Suprapubic skin (tissue), 4 donors: ENCODE measurements at regions not wholly inside any gene's neighbourhood (a gene's known extent, or its start where the extent isn't known, plus 50 kb on each side); places are given as distances from the start of the nearest gene placed in this dataset.

ENCODE experiments used
- DNase-seq, 2 donors: peaks; one replicate each; pipeline ENCODE4 v3.0.0-alpha.2; 2019; ENCODE audit warnings: low spot score in 2 of 2
- H3K27ac ChIP-seq: fragments of 200-600 bp; sonication (generic); one replicate; pipeline ENCODE4 v1.5.1; 2019
- H3K27me3 ChIP-seq: fragments of 200-600 bp; sonication (generic); one replicate; pipeline ENCODE4 v1.5.1; 2019
- H3K36me3 ChIP-seq: fragments of 200-600 bp; sonication (generic); one replicate; pipeline ENCODE4 v1.5.1; 2019
- H3K4me1 ChIP-seq: fragments of 200-600 bp; sonication (generic); one replicate; pipeline ENCODE4 v1.5.1; 2019
- H3K4me3 ChIP-seq: fragments of 200-600 bp; sonication (generic); one replicate; pipeline ENCODE4 v1.5.1; 2019; ENCODE audit warnings: mild to moderate bottlenecking
- H3K9me3 ChIP-seq: fragments of 200-600 bp; sonication (generic); one replicate; pipeline ENCODE4 v1.5.1; 2019
- CTCF ChIP-seq, 2 donors: fragments of 200-600 bp in 1 of 2; fragments of 450-650 bp in 1 of 2; sonication (generic) in 1 of 2; IDR thresholded peaks; one replicate each; pipeline ENCODE4 v1.5.1; 2016 to 2019; ENCODE audit warnings: antibody characterized with exemption in 2 of 2, mild to moderate bottlenecking in 1 of 2, moderate library complexity in 1 of 2
- EP300 ChIP-seq: sonication (generic); formaldehyde crosslinking; IDR thresholded peaks from one replicate; pipeline ENCODE4 v1.6.1; 2017; ENCODE audit warnings: antibody characterized with exemption
- POLR2A ChIP-seq, 2 donors: fragments of 450-650 bp; IDR thresholded peaks; one replicate each; pipeline ENCODE4 v1.6.1; 2017; ENCODE audit warnings: antibody characterized with exemption in 2 of 2, mild to moderate bottlenecking in 2 of 2, moderate library complexity in 2 of 2
- POLR2AphosphoS5 ChIP-seq, 3 donors: sonication (generic); formaldehyde crosslinking; IDR thresholded peaks; one replicate each; pipeline ENCODE4 v1.6.1; 2017; ENCODE audit warnings: antibody characterized with exemption in 3 of 3
- WGBS: methylation state at CpG from one replicate; pipeline ENCODE4 v1.1.5; 2018; 5-methylcytosine and 5-hydroxymethylcytosine counted together

GRCh38 chr10:33781606-33782395 lies 447.3 kb upstream of the NRP1 start:
- H3K36me3 ChIP-seq, result no peaks in the 10 kb centered on the region
- H3K27me3 ChIP-seq, result no peaks in the 10 kb centered on the region
- H3K9me3 ChIP-seq, result no peaks in the 10 kb centered on the region
- H3K4me1 ChIP-seq, result no peaks in the 10 kb centered on the region
- no peak overlapping the region for H3K27ac ChIP-seq
- no peak for TF ChIP-seq EP300
- no peak for TF ChIP-seq POLR2AphosphoS5 (IDR thresholded peaks at IDR 0.05)
- no peak for TF ChIP-seq POLR2A (IDR thresholded peaks at IDR 0.05)
- TF ChIP-seq CTCF (IDR thresholded peaks at IDR 0.05), result no peak
- no peak for DNase-seq
- 77% methylated on average over 7 of the region's 7 CpGs for WGBS
- no peak overlapping the region for H3K4me3 ChIP-seq

GRCh38 chr10:33780961-33781360 lies 446.5 kb upstream of the NRP1 start:
- Histone ChIP-seq H3K27me3 (no peaks in the 10 kb centered on the region), H3K27ac (no peak overlapping the region), H3K4me3 (no peak overlapping the region), H3K4me1 (no peaks in the 10 kb centered on the region), H3K9me3 (no peaks in the 10 kb centered on the region), H3K36me3 (no peaks in the 10 kb centered on the region)
- no peak for DNase-seq
- WGBS, result 78% methylated on average over 9 of the region's 9 CpGs
- TF ChIP-seq EP300 (no peak), CTCF (IDR thresholded peaks at IDR 0.05) (no peak), POLR2A (IDR thresholded peaks at IDR 0.05) (no peak), POLR2AphosphoS5 (IDR thresholded peaks at IDR 0.05) (no peak)

- Histone ChIP-seq H3K27me3 (no peaks in the 10 kb centered on the region), H3K27ac (no peak overlapping the region), H3K4me1 (peaks cover 13% of the 10 kb centered on the region), H3K9me3 (no peaks in the 10 kb centered on the region), H3K4me3 (no peak overlapping the region), H3K36me3 (no peaks in the 10 kb centered on the region)
- WGBS, result 86% methylated on average over 10 of the region's 10 CpGs
- TF ChIP-seq POLR2AphosphoS5 (IDR thresholded peaks at IDR 0.05) (no peak), CTCF (IDR thresholded peaks at IDR 0.05) (no peak), EP300 (no peak), POLR2A (IDR thresholded peaks at IDR 0.05) (no peak)
- DNase-seq, result no peak
These were observed 442.8 kb upstream of the NRP1 start for GRCh38 chr10:33777223-33777622.

- Histone ChIP-seq H3K27ac (no peak overlapping the region), H3K36me3 (no peaks in the 10 kb centered on the region), H3K4me1 (peaks cover 13% of the 10 kb centered on the region), H3K4me3 (no peak overlapping the region), H3K27me3 (no peaks in the 10 kb centered on the region), H3K9me3 (no peaks in the 10 kb centered on the region)
- 96% methylated on average over 2 of the region's 2 CpGs for whole genome bisulfite sequencing
- TF ChIP-seq CTCF (IDR thresholded peaks at IDR 0.05) (no peak), POLR2AphosphoS5 (IDR thresholded peaks at IDR 0.05) (no peak), POLR2A (IDR thresholded peaks at IDR 0.05) (no peak), EP300 (no peak)
- DNase-seq, result no peak
These were observed 442.1 kb upstream of the NRP1 start for GRCh38 chr10:33776419-33777070.

GRCh38 chr10:33774857-33775256 lies 440.4 kb upstream of the NRP1 start:
- Histone ChIP-seq H3K9me3 (no peaks in the 10 kb centered on the region), H3K4me1 (peaks cover 13% of the 10 kb centered on the region), H3K27ac (no peak overlapping the region), H3K27me3 (no peaks in the 10 kb centered on the region), H3K36me3 (no peaks in the 10 kb centered on the region), H3K4me3 (no peak overlapping the region)
- TF ChIP-seq POLR2AphosphoS5 (IDR thresholded peaks at IDR 0.05), result no peak
- no peak for TF ChIP-seq EP300
- no peak for TF ChIP-seq CTCF (IDR thresholded peaks at IDR 0.05)
- no peak for TF ChIP-seq POLR2A (IDR thresholded peaks at IDR 0.05)
- no peak for DNase-seq
- whole genome bisulfite sequencing, result 89% methylated on average over 4 of the region's 4 CpGs
